KBM-7 (cell line): ENCODE measurements at regions not wholly inside any gene's neighbourhood (a gene's known extent, or its start where the extent isn't known, plus 50 kb on each side); places are given as distances from the start of the nearest gene placed in this dataset.
A peak's percentile ranks its signal among the peaks of the same experiment; 100 is the strongest.
"Not testable (repeated sequence)": the region's sequence is repeated elsewhere in the genome, so short reads cannot be mapped to it uniquely, and the experiment has no call there.

ENCODE experiments used
- DNase-seq: peaks from one replicate; pipeline ENCODE4 v3.0.0-alpha.2; 2015
- in situ Hi-C: fragments of 300-500 bp; cut with MboI; formaldehyde crosslinking; loops from 2 replicates; pipeline ENCODE4 v1.14.3; 2020; ENCODE audit warnings: low sequenced_read_pairs, low pct_unique_long_range_greater_than_20kb, mixed read lengths

DNA sequence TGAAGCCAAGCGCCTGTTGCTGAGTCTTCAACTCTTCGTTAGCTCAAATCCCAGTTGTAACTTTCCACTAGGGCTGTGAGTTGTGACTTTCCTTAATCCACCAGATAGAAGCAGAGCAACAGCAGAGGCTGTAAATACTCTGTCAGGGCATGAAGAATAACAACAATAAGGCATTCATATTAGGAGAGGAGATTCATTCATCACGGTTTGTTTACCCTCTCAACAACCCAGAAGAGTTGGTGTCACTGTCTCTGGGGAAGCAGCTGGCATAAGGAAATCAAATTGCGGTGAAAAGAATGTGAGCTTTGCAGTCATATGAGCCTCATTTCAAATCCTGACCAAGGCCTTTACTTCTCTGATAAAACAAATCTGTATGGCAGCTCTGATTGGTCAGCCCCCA, 184.8 kb downstream of the SHQ1 start:
- DNase-seq = no peak
- in situ Hi-C loops = no loop called here

DNA sequence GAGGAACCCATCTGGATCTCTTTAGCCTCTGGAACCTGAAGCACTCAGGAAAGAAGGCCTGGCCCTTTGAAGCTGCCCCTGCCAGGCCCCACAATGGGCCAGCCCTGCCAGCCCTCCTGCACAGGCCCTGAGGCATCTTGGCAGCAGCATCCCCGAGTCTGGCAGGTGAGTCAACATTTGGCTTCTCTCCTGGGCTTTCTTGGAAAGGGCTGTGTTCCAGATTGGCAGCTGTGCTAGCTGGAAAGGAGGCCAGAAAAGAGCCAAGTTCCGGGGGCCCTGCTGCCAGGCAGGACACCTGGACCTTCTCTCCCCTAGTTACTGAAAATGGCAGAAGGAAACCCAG, 187.2 kb downstream of the SHQ1 start:
- DNase-seq = no peak
- in situ Hi-C loops = no loop called here

DNA sequence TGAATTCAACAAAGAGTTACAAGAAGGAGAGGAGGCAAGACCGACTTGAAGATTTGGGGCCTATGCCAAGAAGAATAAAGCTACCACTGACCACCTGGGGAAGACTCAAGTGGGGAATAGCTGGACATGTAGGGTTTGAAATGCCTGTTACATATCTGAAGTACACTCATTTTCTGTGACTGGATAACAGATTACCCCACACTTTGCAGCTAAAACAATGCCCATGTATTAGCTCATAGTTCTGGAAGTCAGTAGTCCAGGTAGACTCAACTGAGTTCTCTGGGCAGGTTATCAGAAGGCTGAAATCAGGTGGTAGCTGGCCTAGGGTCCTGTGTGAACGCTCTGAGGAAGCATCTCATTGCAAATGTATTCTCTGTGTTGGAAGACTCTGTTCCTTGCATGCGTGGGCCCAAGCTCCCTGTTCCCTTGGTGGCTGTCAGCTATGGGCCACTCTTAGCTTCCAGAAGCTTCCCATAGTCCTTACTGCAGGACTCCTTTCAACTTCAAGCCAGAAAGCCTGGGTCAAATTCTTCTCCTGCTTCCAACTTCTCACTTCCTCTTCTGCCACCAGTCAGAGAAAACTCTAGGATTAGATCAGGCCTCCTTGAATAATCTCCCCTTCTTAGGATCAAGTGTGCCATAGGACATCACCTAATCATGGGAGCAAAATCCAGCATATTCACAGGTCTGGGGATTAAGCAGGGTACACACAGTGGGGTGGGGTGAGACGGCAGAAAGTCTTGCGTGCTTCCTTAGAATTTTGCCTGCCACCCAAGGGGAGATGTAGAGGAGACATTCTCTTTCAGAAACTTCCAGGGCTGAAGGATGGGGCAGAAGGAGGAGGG, 187.8 kb downstream of the SHQ1 start:
- in situ Hi-C loops = no loop called here
- no peak for DNase-seq

DNA sequence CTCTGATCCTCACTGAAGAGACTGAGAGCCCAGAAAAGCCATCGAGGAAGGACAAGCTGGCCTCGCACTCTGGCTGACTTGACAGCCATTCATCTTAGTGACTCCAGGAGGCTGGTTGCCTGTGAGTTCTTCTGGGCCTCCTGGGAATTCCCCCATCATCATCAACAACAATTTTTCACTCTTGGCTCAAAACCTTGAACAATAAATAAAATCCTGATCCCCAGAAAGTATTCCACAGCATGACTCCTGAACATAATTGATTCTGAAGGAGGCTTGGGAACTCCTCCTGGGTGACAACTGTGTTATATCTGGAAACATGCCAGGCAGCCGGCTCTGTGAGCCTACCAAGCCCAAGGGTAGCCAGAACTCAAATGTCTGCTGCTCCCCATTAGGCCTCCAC, 188.6 kb downstream of the SHQ1 start:
- in situ Hi-C loops = no loop called here
- no peak for DNase-seq

GRCh38 chr3:72659188-72659587, 189.1 kb downstream of the SHQ1 start:
- in situ Hi-C loops = no loop called here
- DNase-seq = no peak

GRCh38 chr3:72658466-72659100, 189.7 kb downstream of the SHQ1 start:
- DNase-seq = no peak
- in situ Hi-C loops = no loop called here

- DNase-seq = no peak
- in situ Hi-C loops = no loop called here
Observed at GRCh38 chr3:72657666-72658065, 190.6 kb downstream of the SHQ1 start.

- peak; percentile 7 for DNase-seq
- in situ Hi-C loops = no loop called here
Observed at GRCh38 chr3:72655723-72656122, 192.5 kb downstream of the SHQ1 start.

GRCh38 chr3:72655131-72655551, 193.1 kb downstream of the SHQ1 start:
- in situ Hi-C loops = no loop called here

DNA sequence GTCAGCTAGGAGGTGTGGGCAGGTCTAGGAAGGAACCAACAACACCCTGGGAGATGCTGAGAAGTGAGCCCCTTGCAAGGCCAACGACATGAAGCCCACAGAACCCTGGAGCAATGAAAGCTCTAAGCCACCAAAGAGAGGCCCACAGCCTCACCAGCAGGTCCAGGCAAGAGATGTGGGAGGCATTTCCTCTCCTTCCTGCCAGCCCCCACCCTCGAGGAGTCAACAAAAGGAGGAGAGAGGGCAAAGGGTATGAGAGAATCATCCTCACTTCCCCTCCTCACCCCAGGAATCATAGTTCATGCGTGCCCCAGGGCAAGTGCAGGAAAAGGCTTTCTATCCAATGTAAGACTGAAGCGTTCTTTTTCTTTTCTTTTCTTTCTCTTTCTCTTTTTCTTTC, 195.8 kb downstream of the SHQ1 start:
- in situ Hi-C loops = no loop called here
- DNase-seq = peak; percentile 16

More at GRCh38 chr3:72655131-72655551, 193.1 kb downstream of the SHQ1 start:
- DNase-seq = no peak

GRCh38 chr3:72651498-72651897, 196.7 kb downstream of the SHQ1 start:
- DNase-seq = no peak
- in situ Hi-C loops = no loop called here

- in situ Hi-C loops = no loop called here
- DNase-seq = no peak
Observed at GRCh38 chr3:72646263-72646662, 202.0 kb downstream of the SHQ1 start.

- in situ Hi-C loops, DNase-seq: not testable (repeated sequence)
Observed at GRCh38 chr3:72643635-72644034, 204.6 kb downstream of the SHQ1 start.

- in situ Hi-C loops = no loop called here
- no peak for DNase-seq
Observed at GRCh38 chr3:72641684-72642083, 206.6 kb downstream of the SHQ1 start.

DNA sequence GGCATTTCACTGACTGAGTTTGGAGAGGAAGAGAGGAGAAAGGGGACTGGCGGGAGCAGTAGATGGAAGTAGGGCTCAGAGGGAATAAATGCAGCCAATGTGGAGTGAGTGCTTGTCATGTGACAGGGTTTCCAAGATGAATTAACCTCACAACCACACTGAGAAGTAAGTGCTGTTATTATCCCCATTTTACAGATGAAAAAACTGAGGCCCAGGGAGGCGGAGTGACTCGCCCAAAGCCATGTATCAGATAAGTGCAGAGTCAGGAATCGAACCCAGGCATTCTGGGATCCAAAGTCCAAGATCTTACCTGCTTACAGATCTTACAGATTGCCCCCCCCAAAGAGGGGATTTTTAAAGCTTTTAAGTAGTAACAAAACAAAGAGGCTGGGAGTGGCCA, 207.2 kb downstream of the SHQ1 start:
- no peak for DNase-seq
- in situ Hi-C loops = no loop called here

GRCh38 chr3:72636969-72637597, 211.2 kb downstream of the SHQ1 start:
- in situ Hi-C loops = no loop called here
- DNase-seq = no peak

DNA sequence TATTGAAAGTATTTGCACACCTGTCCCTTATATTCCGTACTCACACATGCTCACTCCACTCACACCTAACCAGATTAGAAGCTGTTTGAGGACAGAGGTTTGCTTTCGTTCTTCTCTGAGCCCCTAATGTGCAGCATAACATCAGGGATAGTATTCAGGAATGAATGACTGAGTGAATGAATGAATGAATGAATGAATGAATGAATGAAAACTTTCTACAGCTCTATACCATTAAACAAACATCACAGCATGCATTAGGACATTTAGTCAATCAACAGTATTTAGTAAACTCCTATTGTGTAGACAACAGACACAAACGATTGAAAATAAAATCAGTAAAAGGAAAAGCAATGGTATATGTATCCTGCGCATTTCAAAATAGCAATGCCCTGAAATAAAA, 212.7 kb downstream of the SHQ1 start:
- in situ Hi-C loops = no loop called here

DNA sequence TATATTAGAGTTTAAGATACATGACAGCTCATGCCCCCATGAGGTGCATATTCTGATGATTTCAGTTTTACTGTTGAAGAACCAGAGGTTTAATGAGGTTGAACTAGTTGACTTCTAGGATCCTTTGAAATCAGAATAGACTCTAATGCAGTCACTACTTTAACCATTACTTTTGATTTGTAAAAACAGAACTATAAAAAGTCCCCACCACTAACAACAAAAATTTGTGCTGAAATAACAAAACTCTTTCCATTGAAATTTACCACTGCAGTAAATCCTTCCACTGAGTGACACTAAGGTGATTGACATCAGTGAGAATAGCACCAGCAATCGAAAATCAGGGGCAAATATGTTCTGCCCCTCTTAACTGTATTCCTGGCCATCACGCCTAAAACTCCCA, 214.1 kb downstream of the SHQ1 start:
- in situ Hi-C loops = no loop called here
- no peak for DNase-seq

More for the DNA sequence above, 212.7 kb downstream of the SHQ1 start:
- DNase-seq = no peak

DNA sequence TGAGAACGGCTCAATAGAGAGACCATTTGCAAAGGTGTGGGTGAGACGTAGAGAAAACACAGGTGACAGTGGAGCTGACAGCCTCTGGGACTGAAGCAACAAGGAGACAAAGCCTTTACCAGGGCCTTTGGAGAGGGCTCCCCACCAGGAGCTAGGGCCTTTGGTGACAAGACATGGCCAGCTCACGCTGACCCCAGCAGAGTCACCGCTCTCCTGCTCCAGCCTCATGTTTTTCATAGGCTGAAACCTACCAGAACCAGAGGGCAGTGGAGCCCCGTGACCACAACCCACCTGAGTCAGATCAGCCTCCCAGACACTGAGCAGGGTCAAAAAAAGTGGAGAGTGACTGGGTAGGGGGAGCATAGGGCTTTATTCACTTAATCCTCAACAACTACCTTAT, 214.7 kb downstream of the SHQ1 start:
- in situ Hi-C loops = no loop called here
- DNase-seq = no peak

- in situ Hi-C loops = no loop called here
- no peak for DNase-seq
Observed at GRCh38 chr3:72633121-72633520, 215.1 kb downstream of the SHQ1 start.
